DOHH2 (cell line): ENCODE measurements at regions not wholly inside any gene's neighbourhood (a gene's known extent, or its start where the extent isn't known, plus 50 kb on each side); places are given as distances from the start of the nearest gene placed in this dataset.

ENCODE experiments used
- H3F3A ChIP-seq: fragments of 200-600 bp; sonication (generic), shearing (Covaris generic); 2 replicates; pipeline ENCODE4 v1.6.0; 2016; ENCODE audit warnings: antibody characterized with exemption, mild to moderate bottlenecking; ENCODE audit not compliant: control insufficient read depth, insufficient read depth
- H3K27ac ChIP-seq: fragments of 200-600 bp; sonication (generic); 2 replicates; pipeline ENCODE4 v1.5.1; 2014; ENCODE audit warnings: low read depth, mild to moderate bottlenecking, low read length, moderate library complexity
- H3K27me3 ChIP-seq: fragments of 200-600 bp; sonication (generic); 2 replicates; pipeline ENCODE4 v1.6.1; 2014; ENCODE audit warnings: mild to moderate bottlenecking, low read length, mixed read lengths; ENCODE audit not compliant: control insufficient read depth
- H3K36me3 ChIP-seq: fragments of 200-600 bp; sonication (generic); 2 replicates; pipeline ENCODE4 v1.6.1; 2014; ENCODE audit warnings: mild to moderate bottlenecking, low read length, moderate library complexity, mixed read lengths; ENCODE audit not compliant: control insufficient read depth
- H3K4me1 ChIP-seq: fragments of 200-600 bp; sonication (generic); 2 replicates; pipeline ENCODE4 v1.6.1; 2014; ENCODE audit warnings: mild to moderate bottlenecking, low read length, mixed read lengths; ENCODE audit not compliant: control insufficient read depth
- H3K4me2 ChIP-seq: fragments of 200-600 bp; sonication (generic); 2 replicates; pipeline ENCODE4 v1.6.0; 2014; ENCODE audit warnings: mild to moderate bottlenecking, low read length, moderate library complexity
- H3K4me3 ChIP-seq: fragments of 200-600 bp; sonication (generic); 2 replicates; pipeline ENCODE4 v1.5.1; 2014; ENCODE audit warnings: mild to moderate bottlenecking, low read length, mixed read lengths
- H3K79me2 ChIP-seq: fragments of 200-600 bp; sonication (generic); 2 replicates; pipeline ENCODE4 v1.6.1; 2014; ENCODE audit warnings: mild to moderate bottlenecking, low read length, mixed read lengths; ENCODE audit not compliant: control insufficient read depth
- H3K9me2 ChIP-seq: fragments of 200-600 bp; sonication (generic); replicated peaks from 2 replicates; pipeline ENCODE4 v1.6.1; 2014; ENCODE audit warnings: mild to moderate bottlenecking, low read length, mixed read lengths; ENCODE audit not compliant: control insufficient read depth
- H3K9me3 ChIP-seq: fragments of 200-600 bp; sonication (generic); 2 replicates; pipeline ENCODE4 v1.6.1; 2014; ENCODE audit warnings: antibody characterized with exemption, low read length, mixed read lengths; ENCODE audit not compliant: control insufficient read depth, insufficient read depth
- H4K20me1 ChIP-seq: fragments of 200-600 bp; sonication (generic); 2 replicates; pipeline ENCODE4 v1.6.0; 2014; ENCODE audit warnings: low read depth, mild to moderate bottlenecking, antibody characterized with exemption, low read length, moderate library complexity; ENCODE audit not compliant: control insufficient read depth, insufficient read depth
- EZH2phosphoT487 ChIP-seq: fragments of 200-600 bp; sonication (generic); IDR thresholded peaks from 2 replicates; pipeline ENCODE4 v1.6.1; 2017; ENCODE audit warnings: borderline replicate concordance, mild to moderate bottlenecking, antibody characterized with exemption, low read length, moderate library complexity, mixed read lengths
- TF ChIP-seq, protein P1 (sequence below): fragments of 200-600 bp; sonication (generic); IDR thresholded peaks from one replicate; pipeline ENCODE4 v1.5.1; 2014; ENCODE audit warnings: antibody characterized with exemption, mild to moderate bottlenecking, low read depth, low read length; ENCODE audit not compliant: poor library complexity, severe bottlenecking

DNA sequence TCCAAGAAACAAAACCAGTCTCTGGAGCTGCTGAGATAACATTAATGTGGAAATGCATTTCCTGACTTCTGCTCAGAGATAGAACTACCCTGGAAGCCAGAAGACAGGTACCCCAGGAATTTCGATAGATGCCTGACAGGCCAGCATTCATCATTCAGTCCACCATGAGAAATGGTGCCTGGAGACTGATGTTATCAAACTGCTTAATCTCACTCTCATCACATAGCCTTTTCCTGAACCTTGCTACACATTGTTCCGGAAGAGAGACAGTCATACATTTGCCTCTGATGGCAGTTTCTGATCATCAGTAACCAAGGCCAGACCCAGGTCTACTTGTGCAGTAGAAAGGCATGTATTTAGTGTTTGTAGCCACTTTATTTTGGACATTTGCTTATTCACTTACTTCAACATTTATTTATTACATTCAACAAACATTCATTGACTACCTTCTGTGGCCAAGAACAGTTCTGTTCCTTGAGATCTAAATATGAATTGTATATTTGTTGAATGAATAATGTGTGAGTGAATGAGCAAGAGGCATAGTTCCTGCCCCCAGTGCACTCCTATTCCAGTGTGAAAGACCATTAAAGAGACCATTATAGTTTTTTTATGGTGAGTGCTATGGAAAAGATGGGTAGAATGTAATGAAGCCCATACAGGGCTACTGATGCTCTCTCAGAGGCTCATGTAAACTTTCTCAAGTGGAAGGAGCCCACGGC, 485.7 kb downstream of the NUF2 start:
- H3K27ac ChIP-seq: no peak overlapping the region
- no peaks in the 10 kb centered on the region for H3F3A ChIP-seq
- no peaks in the 10 kb centered on the region for H3K9me2 ChIP-seq
- no peaks in the 10 kb centered on the region for H4K20me1 ChIP-seq
- H3K79me2 ChIP-seq: no peaks in the 10 kb centered on the region
- no peaks in the 10 kb centered on the region for H3K9me3 ChIP-seq
- H3K4me2 ChIP-seq: no peak overlapping the region
- no peaks in the 10 kb centered on the region for H3K36me3 ChIP-seq
- H3K27me3 ChIP-seq: no peaks in the 10 kb centered on the region
- H3K4me1 ChIP-seq: no peaks in the 10 kb centered on the region
- TF ChIP-seq EZH2phosphoT487: no peak
- TF ChIP-seq, protein P1, sequence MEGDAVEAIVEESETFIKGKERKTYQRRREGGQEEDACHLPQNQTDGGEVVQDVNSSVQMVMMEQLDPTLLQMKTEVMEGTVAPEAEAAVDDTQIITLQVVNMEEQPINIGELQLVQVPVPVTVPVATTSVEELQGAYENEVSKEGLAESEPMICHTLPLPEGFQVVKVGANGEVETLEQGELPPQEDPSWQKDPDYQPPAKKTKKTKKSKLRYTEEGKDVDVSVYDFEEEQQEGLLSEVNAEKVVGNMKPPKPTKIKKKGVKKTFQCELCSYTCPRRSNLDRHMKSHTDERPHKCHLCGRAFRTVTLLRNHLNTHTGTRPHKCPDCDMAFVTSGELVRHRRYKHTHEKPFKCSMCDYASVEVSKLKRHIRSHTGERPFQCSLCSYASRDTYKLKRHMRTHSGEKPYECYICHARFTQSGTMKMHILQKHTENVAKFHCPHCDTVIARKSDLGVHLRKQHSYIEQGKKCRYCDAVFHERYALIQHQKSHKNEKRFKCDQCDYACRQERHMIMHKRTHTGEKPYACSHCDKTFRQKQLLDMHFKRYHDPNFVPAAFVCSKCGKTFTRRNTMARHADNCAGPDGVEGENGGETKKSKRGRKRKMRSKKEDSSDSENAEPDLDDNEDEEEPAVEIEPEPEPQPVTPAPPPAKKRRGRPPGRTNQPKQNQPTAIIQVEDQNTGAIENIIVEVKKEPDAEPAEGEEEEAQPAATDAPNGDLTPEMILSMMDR: no peak
- H3K4me3 ChIP-seq: no peak overlapping the region

DNA sequence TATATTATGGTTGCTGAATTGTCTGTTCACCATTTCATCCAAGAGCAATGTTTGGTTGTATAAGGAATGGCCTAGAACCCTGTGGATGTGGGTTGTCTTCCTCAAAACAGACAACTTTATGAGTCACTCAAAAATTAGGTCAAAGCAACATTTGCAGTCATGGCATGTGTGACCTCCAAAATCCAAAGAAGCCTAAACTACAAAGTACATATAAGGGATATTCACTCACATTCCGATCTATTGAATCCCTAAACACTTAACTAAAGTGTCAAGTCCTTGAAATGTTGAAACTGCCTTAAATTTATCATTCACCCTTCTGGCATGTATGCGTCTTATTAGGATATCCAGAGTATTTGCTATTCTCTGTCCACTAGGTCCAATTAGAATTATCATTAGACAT, 491.5 kb downstream of the NUF2 start:
- H3K79me2 ChIP-seq: no peaks in the 10 kb centered on the region
- no peak overlapping the region for H3K4me3 ChIP-seq
- H3K27me3 ChIP-seq: no peaks in the 10 kb centered on the region
- no peak overlapping the region for H3K27ac ChIP-seq
- H3K9me3 ChIP-seq: no peaks in the 10 kb centered on the region
- H3K36me3 ChIP-seq: no peaks in the 10 kb centered on the region
- H3K4me2 ChIP-seq: no peak overlapping the region
- H3K9me2 ChIP-seq: no peaks in the 10 kb centered on the region
- H4K20me1 ChIP-seq: no peaks in the 10 kb centered on the region
- H3K4me1 ChIP-seq: no peaks in the 10 kb centered on the region
- no peak for TF ChIP-seq EZH2phosphoT487
- TF ChIP-seq, protein P1: no peak
- no peaks in the 10 kb centered on the region for H3F3A ChIP-seq

DNA sequence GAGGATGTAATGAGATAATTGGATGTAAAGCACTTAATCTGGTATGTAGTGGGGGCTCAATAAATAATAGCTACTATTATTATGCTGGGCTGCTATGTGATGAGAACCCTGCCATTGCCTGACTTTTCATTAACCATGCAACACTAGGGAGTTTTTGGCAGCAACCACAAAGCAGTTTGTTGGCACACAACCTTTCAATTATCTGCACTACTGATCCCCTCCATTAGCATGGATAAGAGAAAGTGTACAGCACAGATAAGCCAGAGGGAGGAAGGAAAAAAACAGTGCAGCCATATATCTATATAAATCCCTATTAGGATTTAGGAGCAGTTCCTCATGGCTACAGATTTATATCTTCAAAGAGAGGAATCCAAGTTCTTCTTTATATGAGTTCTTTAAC, 498.5 kb downstream of the NUF2 start:
- H3K9me2 ChIP-seq: no peaks in the 10 kb centered on the region
- H3K36me3 ChIP-seq: no peaks in the 10 kb centered on the region
- H3K4me1 ChIP-seq: no peaks in the 10 kb centered on the region
- no peak overlapping the region for H3K27ac ChIP-seq
- no peaks in the 10 kb centered on the region for H3F3A ChIP-seq
- no peaks in the 10 kb centered on the region for H3K27me3 ChIP-seq
- no peak overlapping the region for H3K4me3 ChIP-seq
- no peaks in the 10 kb centered on the region for H4K20me1 ChIP-seq
- TF ChIP-seq, protein P1: no peak
- no peak for TF ChIP-seq EZH2phosphoT487
- no peaks in the 10 kb centered on the region for H3K9me3 ChIP-seq
- no peak overlapping the region for H3K4me2 ChIP-seq
- H3K79me2 ChIP-seq: no peaks in the 10 kb centered on the region
